ENCODE measurements at regions not wholly inside any gene's neighbourhood (a gene's known extent, or its start where the extent isn't known, plus 50 kb on each side); places are given as distances from the start of the nearest gene placed in this dataset.

- no peak for DNase-seq
Observed at GRCh38 chr2:118738106-118738505, 109.3 kb downstream of the EN1 start.

GRCh38 chr2:118737684-118738083, 109.8 kb downstream of the EN1 start:
- DNase-seq = no peak

- no peak for DNase-seq
Observed at GRCh38 chr2:118732432-118732831, 115.0 kb downstream of the EN1 start.

- no peak for DNase-seq
Observed at GRCh38 chr2:118731413-118731812, 116.0 kb downstream of the EN1 start.

GRCh38 chr2:118730405-118730804, 117.0 kb downstream of the EN1 start:
- DNase-seq = no peak

GRCh38 chr2:118729760-118730159, 117.7 kb downstream of the EN1 start:
- no peak for DNase-seq

GRCh38 chr2:118728984-118729383, 118.5 kb downstream of the EN1 start:
- DNase-seq = no peak

- no peak for DNase-seq
Observed at GRCh38 chr2:118726821-118727220, 120.6 kb downstream of the EN1 start.

- DNase-seq = no peak
Observed at GRCh38 chr2:118723394-118723793, 124.1 kb downstream of the EN1 start.

GRCh38 chr2:118722976-118723375, 124.5 kb downstream of the EN1 start:
- no peak for DNase-seq

GRCh38 chr2:118721817-118722551, 125.5 kb downstream of the EN1 start:
- DNase-seq = no peak

GRCh38 chr2:118720866-118721265, 126.6 kb downstream of the EN1 start:
- no peak for DNase-seq

- DNase-seq = no peak
Observed at GRCh38 chr2:118718921-118719320, 128.5 kb downstream of the EN1 start.

- DNase-seq = no peak
Observed at GRCh38 chr2:118716102-118716501, 131.3 kb downstream of the EN1 start.

- no peak for DNase-seq
Observed at GRCh38 chr2:118714118-118714517, 133.3 kb downstream of the EN1 start.

GRCh38 chr2:118711603-118712002, 135.8 kb downstream of the EN1 start:
- DNase-seq = no peak

- no peak for DNase-seq
Observed at GRCh38 chr2:118710481-118710880, 137.0 kb downstream of the EN1 start.

- no peak for DNase-seq
Observed at GRCh38 chr2:118709786-118710185, 137.7 kb downstream of the EN1 start.

- no peak for DNase-seq
Observed at GRCh38 chr2:118706844-118707243, 140.6 kb downstream of the EN1 start.

GRCh38 chr2:118706371-118706770, 141.1 kb downstream of the EN1 start:
- DNase-seq = no peak

- DNase-seq = no peak
Observed at GRCh38 chr2:118705032-118705431, 142.4 kb downstream of the EN1 start.

- no peak for DNase-seq
Observed at GRCh38 chr2:118699447-118700175, 147.8 kb downstream of the EN1 start.

GRCh38 chr2:118698564-118698963, 148.9 kb downstream of the EN1 start:
- DNase-seq = no peak

- DNase-seq = no peak
Observed at GRCh38 chr2:118697781-118698180, 149.7 kb downstream of the EN1 start.

Measured in CD4-positive, alpha-beta T cell treated with Interleukin-17A for 4 hours (primary cell).